HFF-Myc (cell line): ENCODE measurements at regions not wholly inside any gene's neighbourhood (a gene's known extent, or its start where the extent isn't known, plus 50 kb on each side); places are given as distances from the start of the nearest gene placed in this dataset.

Experiments used
- DNase-seq: peaks from one replicate; pipeline ENCODE4 v3.0.0-alpha.2; 2011; ENCODE audit warnings: low read depth; ENCODE audit errors: extremely low read depth
- H3K4me3 ChIP-seq: replicated peaks from 2 replicates; pipeline ENCODE4 v1.5.1; 2011; ENCODE audit warnings: low read depth, mild to moderate bottlenecking, control low read depth, low read length
- TF ChIP-seq, protein P1 (sequence below): IDR thresholded peaks from 2 replicates; pipeline ENCODE4 v1.5.1; 2012; ENCODE audit warnings: mild to moderate bottlenecking, low read depth, low read length, control low read depth; ENCODE audit errors: missing control alignments

DNA sequence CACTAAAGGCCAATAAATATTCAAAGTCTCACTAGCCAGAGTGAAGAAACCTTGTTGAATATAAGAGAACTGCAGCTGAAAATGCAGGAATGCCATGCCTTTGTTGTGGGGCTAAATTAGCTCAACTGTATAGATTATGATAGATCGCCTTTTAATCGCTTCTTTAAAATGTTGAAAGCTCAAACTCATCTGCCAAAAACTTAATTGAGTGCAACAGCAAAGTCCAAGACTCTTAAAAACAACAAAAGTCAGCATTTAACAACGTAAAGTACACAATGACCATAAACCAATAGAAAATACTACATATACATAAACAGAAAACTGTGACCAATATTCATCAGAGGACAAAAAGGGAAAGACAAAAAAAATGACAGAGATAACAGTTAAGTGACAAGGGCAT is 585.0 kb upstream of the CDH6 start:
- DNase-seq: no peak
- H3K4me3 ChIP-seq: no peak overlapping the region
- TF ChIP-seq, protein P1, sequence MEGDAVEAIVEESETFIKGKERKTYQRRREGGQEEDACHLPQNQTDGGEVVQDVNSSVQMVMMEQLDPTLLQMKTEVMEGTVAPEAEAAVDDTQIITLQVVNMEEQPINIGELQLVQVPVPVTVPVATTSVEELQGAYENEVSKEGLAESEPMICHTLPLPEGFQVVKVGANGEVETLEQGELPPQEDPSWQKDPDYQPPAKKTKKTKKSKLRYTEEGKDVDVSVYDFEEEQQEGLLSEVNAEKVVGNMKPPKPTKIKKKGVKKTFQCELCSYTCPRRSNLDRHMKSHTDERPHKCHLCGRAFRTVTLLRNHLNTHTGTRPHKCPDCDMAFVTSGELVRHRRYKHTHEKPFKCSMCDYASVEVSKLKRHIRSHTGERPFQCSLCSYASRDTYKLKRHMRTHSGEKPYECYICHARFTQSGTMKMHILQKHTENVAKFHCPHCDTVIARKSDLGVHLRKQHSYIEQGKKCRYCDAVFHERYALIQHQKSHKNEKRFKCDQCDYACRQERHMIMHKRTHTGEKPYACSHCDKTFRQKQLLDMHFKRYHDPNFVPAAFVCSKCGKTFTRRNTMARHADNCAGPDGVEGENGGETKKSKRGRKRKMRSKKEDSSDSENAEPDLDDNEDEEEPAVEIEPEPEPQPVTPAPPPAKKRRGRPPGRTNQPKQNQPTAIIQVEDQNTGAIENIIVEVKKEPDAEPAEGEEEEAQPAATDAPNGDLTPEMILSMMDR: no peak

DNA sequence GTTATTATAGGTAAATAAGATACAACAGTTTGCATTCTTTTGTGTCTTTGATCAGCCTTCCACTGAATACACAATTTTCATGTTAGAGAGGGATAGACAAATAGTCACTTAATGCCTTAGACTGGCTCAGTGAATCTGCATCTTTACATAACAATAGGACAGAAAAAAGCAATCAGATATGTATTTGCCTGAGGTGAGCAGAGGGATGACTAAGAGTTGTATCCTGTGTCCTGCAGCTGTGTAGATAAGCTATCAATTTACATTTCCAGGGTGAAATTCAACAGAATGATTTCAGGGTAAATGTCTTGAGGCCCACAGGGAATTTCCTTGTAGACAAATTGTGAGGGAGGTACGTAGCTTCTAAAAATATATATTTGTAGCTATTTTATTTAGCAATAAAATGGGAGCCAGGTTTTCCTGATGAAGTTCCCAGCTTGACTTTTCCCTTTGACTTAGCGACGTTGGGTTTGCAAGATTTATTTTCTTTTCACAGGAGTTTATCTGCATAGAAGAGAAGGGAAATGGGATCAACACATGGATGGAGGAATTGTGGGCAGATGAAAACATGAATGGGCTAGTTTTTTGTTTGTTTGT is 586.1 kb upstream of the CDH6 start:
- no peak for DNase-seq
- TF ChIP-seq, protein P1: no peak
- H3K4me3 ChIP-seq: no peak overlapping the region

DNA sequence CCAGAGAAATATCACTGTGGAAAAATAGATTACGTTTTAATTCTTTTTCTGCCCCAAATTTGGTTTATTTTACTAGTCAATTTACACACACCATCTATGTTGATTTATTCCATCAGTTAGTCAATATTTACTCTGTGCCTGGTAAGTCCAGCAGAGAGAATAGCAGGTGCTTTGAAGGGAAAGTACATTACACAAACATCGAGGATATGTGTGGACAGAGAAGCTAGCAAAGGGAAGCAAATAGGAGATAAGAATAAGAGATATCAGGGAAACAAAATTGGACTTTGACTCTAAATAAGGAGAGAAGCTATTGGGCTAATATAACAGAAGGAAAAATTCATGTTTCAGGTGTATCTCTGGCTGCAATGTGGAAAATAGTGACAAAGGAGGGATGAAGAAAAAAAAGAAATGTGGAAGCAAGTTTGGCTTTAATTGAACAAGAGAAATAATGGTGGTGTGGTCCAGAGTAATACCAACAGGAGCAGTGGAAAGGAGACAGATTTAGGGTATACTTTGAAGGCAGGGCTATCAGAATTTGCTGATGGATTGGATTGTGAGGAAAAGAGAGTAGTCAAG is 587.7 kb upstream of the CDH6 start:
- no peak for DNase-seq
- TF ChIP-seq, protein P1: no peak
- no peak overlapping the region for H3K4me3 ChIP-seq

DNA sequence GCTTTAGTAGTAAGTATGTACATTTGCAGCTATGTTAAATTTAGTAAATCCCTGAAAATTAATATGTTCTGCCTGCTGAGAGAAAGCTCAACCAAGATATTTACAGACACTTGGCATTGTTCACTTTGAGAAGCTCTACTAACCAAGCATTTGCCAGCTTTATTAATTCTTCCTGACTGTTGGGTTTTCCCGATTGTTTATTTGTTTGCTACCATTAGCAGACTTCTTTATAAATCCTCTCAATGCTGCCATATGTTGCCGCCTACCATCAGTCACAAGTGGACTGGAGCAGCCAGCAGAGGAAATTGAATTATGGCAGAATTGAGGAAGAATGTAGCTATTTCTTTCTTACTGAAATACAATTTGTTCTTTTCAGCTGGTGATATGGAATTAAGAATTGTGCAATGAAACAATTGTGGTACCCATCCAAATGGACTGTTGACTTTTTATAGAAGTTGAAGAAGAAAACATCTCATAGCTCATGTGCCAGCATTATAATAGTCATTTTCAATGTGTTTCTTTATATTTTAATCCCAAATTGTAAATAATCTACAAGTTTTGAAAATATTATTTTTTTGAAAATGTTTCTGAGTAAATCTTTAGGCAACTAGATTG is 588.7 kb upstream of the CDH6 start:
- TF ChIP-seq, protein P1: no peak
- no peak overlapping the region for H3K4me3 ChIP-seq
- DNase-seq: no peak

DNA sequence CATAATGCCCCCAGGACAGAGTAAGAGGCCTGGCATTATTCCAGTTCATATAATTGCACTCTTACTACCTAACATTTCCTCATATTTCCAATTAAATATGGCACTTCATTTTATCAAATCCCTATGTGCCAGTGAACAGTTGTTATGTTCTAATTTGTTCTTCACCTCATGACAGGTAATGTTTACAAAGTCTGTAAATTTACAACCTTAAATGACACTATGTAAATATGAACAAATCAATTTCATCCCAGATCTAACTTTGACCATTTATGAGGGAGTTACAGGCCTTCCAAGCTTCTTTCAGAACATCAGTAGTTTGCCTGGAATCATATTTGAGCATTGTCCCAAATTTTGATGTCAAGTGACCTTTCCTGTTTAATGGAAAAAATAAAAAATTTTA is 592.6 kb upstream of the CDH6 start:
- TF ChIP-seq, protein P1: no peak
- H3K4me3 ChIP-seq: no peak overlapping the region
- no peak for DNase-seq

DNA sequence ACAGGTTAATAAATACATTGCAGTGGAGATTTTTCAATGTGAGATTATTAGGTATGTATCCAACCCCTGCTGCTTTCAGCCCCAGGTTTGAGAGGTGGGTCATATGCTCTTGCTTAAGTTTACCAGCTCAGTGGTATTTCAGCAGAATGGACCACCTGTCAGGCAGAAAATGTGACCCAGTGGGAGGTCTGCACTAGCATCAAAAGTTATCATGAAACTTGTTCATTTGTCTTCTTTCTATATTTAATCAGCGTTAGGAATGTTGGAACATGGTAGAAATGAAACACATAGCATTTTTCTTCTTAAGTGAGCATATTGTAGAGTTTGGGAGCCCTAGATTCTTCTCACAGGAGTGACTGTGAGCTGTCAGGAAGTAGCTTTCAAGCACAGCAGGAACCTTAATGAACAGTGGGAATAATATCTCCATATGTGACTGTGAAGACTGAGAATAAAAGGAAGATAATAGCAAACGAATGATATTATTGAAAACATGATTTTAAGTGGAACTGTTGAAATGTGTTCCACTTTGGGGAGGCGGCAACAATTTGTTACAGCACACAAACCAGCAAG is 596.9 kb upstream of the CDH6 start:
- no peak overlapping the region for H3K4me3 ChIP-seq
- DNase-seq: no peak
- TF ChIP-seq, protein P1: no peak
